GM12874 (cell line): ENCODE measurements at regions not wholly inside any gene's neighbourhood (a gene's known extent, or its start where the extent isn't known, plus 50 kb on each side); places are given as distances from the start of the nearest gene placed in this dataset.

Experiments used
- TF ChIP-seq, protein P1 (sequence below): IDR thresholded peaks from 2 replicates; pipeline ENCODE4 v1.5.1; 2011; ENCODE audit warnings: low read depth, mild to moderate bottlenecking, control low read depth, low read length, moderate library complexity; ENCODE audit not compliant: insufficient read depth

DNA sequence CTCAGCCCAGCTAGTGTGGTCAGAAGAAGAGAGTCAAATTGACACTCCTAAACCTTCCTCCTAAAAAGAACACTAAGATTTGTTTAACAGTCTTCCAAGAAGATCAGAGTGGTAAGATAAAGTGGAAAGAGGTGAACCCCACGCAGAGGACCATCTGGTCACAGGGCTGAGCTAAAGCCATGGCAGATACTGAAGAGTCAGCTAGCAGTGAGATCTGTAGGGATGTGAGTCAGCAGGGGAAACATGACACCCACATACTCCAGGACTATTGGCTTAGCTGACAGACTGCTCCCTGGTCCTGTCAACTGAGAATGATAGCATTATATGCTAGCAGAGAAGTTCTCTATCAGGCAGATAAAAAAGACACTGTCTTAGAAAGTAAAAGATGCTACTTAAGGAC, 269.4 kb upstream of the ALG10 start:
- TF ChIP-seq, protein P1, sequence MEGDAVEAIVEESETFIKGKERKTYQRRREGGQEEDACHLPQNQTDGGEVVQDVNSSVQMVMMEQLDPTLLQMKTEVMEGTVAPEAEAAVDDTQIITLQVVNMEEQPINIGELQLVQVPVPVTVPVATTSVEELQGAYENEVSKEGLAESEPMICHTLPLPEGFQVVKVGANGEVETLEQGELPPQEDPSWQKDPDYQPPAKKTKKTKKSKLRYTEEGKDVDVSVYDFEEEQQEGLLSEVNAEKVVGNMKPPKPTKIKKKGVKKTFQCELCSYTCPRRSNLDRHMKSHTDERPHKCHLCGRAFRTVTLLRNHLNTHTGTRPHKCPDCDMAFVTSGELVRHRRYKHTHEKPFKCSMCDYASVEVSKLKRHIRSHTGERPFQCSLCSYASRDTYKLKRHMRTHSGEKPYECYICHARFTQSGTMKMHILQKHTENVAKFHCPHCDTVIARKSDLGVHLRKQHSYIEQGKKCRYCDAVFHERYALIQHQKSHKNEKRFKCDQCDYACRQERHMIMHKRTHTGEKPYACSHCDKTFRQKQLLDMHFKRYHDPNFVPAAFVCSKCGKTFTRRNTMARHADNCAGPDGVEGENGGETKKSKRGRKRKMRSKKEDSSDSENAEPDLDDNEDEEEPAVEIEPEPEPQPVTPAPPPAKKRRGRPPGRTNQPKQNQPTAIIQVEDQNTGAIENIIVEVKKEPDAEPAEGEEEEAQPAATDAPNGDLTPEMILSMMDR, result no peak

DNA sequence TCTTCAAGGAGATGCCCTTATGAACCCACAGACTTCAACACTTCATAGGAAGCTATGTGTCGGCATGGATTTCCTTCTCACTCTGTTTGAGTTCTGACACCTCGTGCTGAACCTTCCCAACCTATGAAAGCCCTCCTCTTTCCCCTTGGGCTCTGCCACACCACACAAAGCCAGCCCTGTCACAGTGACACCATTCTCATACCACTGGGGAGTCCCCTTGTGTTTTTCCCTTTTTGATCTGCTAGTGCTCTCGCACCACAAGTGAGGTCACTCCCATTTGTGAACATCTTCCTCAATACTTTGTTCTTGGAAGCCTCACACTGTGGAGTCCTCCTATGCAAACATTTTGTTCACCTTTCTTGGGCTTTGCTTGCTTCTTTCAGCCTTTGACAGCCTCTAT, 264.6 kb upstream of the ALG10 start:
- TF ChIP-seq, protein P1, result no peak

DNA sequence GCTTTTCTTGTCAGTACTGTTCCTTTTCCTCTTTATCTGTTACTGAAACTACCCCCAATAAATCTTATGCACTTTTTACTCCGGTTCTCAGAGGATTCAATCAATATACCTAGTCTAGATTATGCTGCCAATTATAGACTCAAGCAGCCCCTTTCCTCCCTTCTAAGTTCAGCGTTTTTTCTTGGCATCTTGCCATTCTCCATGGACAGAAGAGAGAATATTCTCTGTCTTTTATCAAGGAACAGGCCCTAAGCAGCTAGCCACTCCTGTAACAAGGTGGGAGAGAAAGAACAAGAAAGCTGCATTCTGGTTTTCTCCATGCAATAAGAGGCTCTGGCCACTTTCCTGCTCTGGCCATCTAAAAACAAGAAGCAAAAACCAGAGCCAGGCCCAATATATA, 263.0 kb upstream of the ALG10 start:
- TF ChIP-seq, protein P1, result no peak

DNA sequence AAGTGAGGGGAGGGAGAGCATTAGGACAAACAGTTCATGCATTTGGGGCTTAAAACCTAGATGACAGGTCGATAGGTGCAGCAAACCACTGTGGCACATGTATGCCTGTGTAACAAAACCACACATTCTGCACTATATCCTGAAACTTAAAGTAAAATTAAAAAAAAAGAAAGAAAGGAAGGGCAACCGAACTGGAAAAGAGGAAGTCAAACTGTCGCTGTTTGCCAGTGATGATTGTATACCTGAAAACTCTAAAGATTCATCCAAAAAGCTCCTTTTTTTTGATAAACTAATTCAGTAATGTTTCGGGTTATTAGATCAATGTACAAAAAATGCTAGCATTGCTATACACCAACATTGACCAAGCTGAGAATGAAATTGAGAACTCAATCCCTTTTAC, 259.0 kb upstream of the ALG10 start:
- TF ChIP-seq, protein P1, result no peak

DNA sequence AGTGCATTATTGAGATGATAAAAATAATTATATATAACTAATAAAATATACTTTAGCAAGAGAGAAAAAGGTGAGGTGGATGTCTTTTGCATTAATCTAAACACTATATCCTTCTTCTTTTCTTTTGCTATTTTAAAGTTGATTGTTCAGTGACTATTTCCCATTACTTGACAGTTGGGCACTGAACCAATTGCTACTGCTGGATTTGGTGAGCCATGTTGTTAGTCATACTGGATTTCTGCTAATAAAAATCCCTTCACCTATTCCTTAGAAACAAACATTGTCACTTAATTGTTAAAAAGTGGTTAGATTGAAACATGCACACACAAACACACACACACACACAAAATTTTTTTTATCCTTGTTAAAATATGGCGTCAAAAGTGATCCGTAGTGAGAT, 251.6 kb upstream of the ALG10 start:
- TF ChIP-seq, protein P1, result no peak

DNA sequence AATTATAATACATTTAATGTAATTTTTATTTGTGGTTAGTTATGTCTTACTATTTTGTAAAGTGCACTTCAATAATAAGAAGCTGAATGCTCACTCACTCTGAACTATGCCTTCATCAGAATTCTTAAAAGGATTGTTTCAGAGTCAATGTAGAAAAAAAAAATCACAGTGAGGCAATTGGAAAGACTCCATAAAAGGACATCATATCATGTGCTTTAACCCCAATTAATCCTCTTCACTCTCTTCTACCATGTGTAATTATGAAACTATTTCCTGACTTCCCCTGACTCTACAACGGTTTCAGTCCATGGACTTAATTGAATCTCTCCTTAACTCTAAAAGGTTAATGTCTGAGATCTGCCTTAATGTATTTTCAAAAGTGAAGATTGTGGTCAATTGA, 250.4 kb upstream of the ALG10 start:
- TF ChIP-seq, protein P1, result no peak

DNA sequence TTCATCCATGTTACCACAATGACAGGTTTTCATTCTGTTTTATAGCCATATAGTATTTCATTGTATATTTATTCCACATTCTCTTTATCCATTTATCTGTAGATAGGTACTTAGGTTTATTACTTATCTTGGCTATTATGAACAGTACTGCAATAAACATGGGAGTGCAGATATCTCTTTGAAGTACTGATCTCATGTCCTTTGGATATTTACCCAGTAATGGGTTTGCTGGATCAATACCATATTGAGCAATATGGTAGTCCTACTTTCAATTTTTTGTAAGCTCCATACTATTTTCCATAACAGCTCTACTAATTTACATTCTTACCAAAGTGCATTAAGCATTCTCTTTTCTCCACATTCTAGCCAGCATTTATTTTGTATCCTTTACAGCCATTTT, 235.8 kb upstream of the ALG10 start:
- TF ChIP-seq, protein P1, result no peak

DNA sequence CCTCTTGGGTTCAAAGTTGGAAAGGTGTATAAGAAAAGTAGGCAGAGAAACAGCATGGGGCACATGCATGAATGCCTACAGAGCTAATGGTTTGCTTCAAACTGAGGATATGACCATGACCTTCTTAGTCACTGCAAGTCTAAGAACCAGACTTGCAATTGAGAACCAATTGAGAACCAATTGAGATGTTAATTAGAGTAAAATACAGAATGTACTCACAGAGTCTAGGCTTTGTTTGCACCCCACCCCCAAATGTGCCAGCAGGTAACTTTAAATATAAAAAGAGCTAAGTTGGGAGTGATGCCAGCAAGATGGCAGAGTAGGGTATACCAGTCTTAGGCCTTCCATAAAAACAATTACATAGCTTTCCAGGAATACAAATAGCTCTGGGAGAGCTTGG, 227.3 kb upstream of the ALG10 start:
- TF ChIP-seq, protein P1, result no peak
